ENCODE measurements at regions not wholly inside any gene's neighbourhood (a gene's known extent, or its start where the extent isn't known, plus 50 kb on each side); places are given as distances from the start of the nearest gene placed in this dataset.

DNA sequence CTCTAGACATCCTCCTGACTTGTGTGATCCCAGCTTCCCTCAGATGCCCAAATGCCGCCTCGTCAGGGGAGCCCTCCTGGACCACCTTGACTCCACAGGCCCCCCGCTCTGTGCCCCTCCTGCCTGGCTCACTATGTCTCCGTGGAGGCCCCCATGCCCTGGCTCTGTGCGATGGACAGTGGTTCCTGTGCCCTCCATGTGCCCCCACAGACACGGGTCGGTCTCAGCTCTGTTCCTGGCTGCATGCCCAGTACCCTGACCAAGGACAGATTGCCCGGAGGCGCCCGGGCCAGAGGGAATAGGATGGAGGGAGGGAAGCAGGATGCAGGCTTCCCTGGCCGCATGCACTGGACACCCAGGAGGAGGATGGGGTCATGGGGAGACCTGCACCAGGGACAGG lies 1274.6 kb downstream of the BRD1 start:
- H3K27me3 ChIP-seq (replicated peaks; ENCODE audit: control insufficient read depth, insufficient read depth, low read length, poor library complexity, severe bottlenecking) = no peaks in the 10 kb centered on the region
- no peaks in the 10 kb centered on the region for H3K4me1 ChIP-seq (ENCODE audit: control insufficient read depth, insufficient read depth, low read length, poor library complexity, severe bottlenecking)
- H3K4me3 ChIP-seq (ENCODE audit: insufficient read depth, low read depth, low read length, poor library complexity, severe bottlenecking) = no peak overlapping the region
- DNase-seq = no peak
- H3K27ac ChIP-seq (ENCODE audit: insufficient read depth, low read length, poor library complexity, severe bottlenecking) = no peak overlapping the region
- H3K9me3 ChIP-seq (ENCODE audit: control insufficient read depth, low read length) = no peaks in the 10 kb centered on the region
- no peaks in the 10 kb centered on the region for H3K36me3 ChIP-seq (ENCODE audit: control insufficient read depth, insufficient read depth, low read length)

DNA sequence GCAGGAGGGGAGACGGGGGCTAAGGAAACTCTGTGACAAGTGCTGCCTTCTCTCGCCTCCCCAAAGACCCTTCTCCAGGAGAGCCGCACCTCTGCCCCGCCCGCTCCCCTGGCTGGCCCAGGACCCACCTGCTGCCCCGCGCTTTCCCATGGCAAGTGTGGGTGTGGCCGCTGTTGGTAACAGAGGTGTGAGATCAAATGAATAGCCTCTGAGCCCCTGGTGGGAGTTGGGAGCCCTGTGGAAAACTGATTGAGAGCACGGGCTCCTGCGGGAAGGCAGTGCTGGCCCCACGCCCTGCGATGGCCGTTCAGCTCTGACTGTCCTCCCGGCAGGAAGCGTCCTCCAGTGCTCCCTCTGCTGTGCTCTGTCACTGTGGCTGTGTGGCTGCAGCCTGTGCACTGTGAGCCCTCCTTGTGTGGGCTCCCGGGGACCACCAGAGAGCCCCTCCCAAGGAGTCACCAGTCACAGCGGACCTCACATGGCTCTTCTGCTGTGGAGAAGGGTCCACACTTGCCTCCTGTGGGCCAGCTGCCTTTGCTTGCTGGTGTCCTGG lies 1275.9 kb downstream of the BRD1 start:
- Histone ChIP-seq H3K36me3 (ENCODE audit: control insufficient read depth, insufficient read depth, low read length) (no peaks in the 10 kb centered on the region), H3K4me1 (ENCODE audit: control insufficient read depth, insufficient read depth, low read length, poor library complexity, severe bottlenecking) (no peaks in the 10 kb centered on the region), H3K27ac (ENCODE audit: insufficient read depth, low read length, poor library complexity, severe bottlenecking) (no peak overlapping the region), H3K9me3 (ENCODE audit: control insufficient read depth, low read length) (no peaks in the 10 kb centered on the region), H3K4me3 (ENCODE audit: insufficient read depth, low read depth, low read length, poor library complexity, severe bottlenecking) (no peak overlapping the region), H3K27me3 (replicated peaks; ENCODE audit: control insufficient read depth, insufficient read depth, low read length, poor library complexity, severe bottlenecking) (no peaks in the 10 kb centered on the region)
- DNase-seq = no peak

DNA sequence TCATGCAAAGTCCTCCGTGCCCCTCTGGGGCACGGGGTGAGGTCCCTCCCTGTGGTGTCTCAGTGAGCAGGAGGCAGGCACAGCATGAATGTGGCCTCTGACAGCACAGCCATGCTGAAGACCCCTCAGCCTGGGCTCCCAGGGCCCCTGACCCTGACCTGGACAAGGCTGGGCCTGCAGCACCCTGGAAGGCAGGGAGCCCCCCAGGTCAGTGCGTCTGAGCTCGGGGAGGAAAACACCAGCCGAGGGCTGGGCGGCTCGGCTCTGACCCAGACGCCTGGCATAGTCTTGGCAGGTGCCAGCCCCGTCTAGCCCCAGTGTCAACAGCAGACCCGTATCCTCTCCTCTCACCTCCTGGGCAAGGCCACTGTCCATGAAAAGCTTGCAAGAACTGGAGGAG lies 1276.6 kb downstream of the BRD1 start:
- Histone ChIP-seq H3K27ac (ENCODE audit: insufficient read depth, low read length, poor library complexity, severe bottlenecking) (no peak overlapping the region), H3K27me3 (replicated peaks; ENCODE audit: control insufficient read depth, insufficient read depth, low read length, poor library complexity, severe bottlenecking) (no peaks in the 10 kb centered on the region), H3K9me3 (ENCODE audit: control insufficient read depth, low read length) (no peaks in the 10 kb centered on the region), H3K36me3 (ENCODE audit: control insufficient read depth, insufficient read depth, low read length) (no peaks in the 10 kb centered on the region), H3K4me1 (ENCODE audit: control insufficient read depth, insufficient read depth, low read length, poor library complexity, severe bottlenecking) (no peaks in the 10 kb centered on the region), H3K4me3 (ENCODE audit: insufficient read depth, low read depth, low read length, poor library complexity, severe bottlenecking) (no peak overlapping the region)
- DNase-seq = no peak

DNA sequence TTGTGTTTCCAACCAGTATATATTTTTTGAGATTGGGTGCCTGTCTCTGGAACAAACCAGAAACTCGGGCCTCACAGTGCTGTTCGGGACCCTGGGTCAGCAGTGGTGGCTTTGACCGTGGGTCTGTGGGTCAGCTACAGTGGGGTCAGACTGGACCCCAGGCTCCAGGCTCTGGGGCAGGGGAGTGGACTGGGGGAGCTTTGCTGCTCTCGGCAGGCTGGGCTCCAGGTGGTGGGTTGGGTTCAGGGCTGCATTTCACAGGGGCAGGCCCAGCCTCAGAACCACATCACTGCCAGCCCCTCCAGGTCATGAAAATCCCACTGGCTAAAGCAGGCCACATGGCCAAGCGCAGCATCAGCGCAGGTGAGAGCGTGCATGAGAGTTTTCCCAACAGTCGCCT lies 1279.3 kb downstream of the BRD1 start:
- Histone ChIP-seq H3K27me3 (replicated peaks; ENCODE audit: control insufficient read depth, insufficient read depth, low read length, poor library complexity, severe bottlenecking) (no peaks in the 10 kb centered on the region), H3K36me3 (ENCODE audit: control insufficient read depth, insufficient read depth, low read length) (no peaks in the 10 kb centered on the region), H3K4me3 (ENCODE audit: insufficient read depth, low read depth, low read length, poor library complexity, severe bottlenecking) (no peak overlapping the region), H3K27ac (ENCODE audit: insufficient read depth, low read length, poor library complexity, severe bottlenecking) (no peak overlapping the region), H3K9me3 (ENCODE audit: control insufficient read depth, low read length) (no peaks in the 10 kb centered on the region), H3K4me1 (ENCODE audit: control insufficient read depth, insufficient read depth, low read length, poor library complexity, severe bottlenecking) (no peaks in the 10 kb centered on the region)
- no peak for DNase-seq

DNA sequence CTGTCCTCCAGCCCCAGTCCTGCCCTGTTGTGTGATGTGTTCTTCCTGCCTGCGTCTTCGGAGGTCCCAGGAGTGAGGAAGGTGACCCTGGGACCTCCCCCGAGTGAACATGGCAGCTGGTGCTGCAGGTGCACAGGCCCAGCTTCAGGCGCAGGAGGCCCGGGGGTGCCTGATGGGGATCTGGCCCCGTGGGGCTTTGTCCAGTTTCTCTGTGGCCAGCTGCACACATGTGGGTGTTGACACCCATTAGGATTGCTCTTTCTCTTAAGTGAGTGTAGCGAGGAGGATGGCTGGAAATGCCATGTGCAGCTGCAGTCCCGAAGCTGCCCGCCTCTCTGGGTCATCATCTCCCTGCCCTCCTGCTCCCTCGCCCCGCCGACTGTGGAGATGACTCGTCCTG lies 1279.7 kb downstream of the BRD1 start:
- no peaks in the 10 kb centered on the region for H3K4me1 ChIP-seq (ENCODE audit: control insufficient read depth, insufficient read depth, low read length, poor library complexity, severe bottlenecking)
- H3K27me3 ChIP-seq (replicated peaks; ENCODE audit: control insufficient read depth, insufficient read depth, low read length, poor library complexity, severe bottlenecking) = no peaks in the 10 kb centered on the region
- H3K27ac ChIP-seq (ENCODE audit: insufficient read depth, low read length, poor library complexity, severe bottlenecking) = no peak overlapping the region
- H3K4me3 ChIP-seq (ENCODE audit: insufficient read depth, low read depth, low read length, poor library complexity, severe bottlenecking) = no peak overlapping the region
- no peaks in the 10 kb centered on the region for H3K9me3 ChIP-seq (ENCODE audit: control insufficient read depth, low read length)
- H3K36me3 ChIP-seq (ENCODE audit: control insufficient read depth, insufficient read depth, low read length) = no peaks in the 10 kb centered on the region
- no peak for DNase-seq

DNA sequence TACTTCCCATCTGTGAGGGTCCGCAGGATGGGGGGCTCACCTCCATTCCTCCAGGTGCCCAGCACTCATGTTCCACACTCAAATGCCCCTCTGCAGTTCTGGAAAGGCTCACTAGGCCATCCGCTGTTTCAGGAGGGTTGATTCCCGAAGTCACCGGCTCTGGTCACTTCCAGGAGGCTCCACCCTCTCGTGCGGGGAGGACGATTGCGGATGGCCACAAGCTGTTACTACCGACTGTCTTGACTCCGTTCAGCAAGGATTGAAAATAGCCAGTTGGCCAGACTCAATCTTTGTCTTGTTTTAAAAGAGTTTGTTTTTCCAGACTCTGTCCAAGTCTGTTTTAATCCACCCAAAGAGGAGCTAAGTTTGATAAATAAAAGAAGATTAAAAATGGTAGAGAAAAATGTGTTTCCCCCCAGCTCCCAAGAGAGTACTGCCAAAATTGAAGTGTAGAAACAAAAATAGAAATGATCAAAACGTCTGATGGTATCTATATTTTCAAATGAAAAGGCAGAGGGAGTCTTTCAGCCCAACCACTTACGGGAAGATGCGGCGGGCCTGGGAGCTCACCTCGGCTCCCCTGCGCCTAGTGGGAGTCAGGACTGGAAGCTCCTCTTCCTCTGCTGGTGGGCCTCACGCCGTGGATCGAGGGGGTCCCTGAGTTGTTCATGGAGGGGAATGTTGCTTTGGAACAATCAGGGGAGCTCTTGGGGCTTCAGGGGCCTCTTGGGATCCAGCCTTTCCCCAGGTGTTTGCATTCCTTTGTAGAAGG lies 1280.8 kb downstream of the BRD1 start:
- H3K9me3 ChIP-seq (ENCODE audit: control insufficient read depth, low read length) = no peaks in the 10 kb centered on the region

DNA sequence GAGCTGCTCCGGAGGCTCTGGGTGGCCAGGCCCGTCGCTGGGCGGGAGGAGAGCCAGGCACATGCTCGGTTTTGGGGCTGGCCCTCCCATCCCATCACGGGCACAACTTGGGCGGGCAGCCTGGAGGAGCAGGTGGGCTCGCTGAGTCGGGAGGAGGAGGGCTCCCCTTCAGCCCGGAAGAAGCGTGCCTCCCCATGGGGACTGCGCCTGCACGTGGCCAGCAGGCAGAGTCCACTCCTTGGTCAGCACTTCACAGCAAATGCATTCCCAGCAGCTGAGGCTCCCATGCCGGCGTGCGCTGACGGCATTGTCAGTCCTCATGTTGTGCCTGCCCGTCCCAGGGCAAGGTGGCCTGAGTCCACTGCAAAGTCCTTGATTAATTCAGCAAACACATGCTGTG lies 1281.7 kb downstream of the BRD1 start:
- Histone ChIP-seq H3K27me3 (replicated peaks; ENCODE audit: control insufficient read depth, insufficient read depth, low read length, poor library complexity, severe bottlenecking) (no peaks in the 10 kb centered on the region), H3K27ac (ENCODE audit: insufficient read depth, low read length, poor library complexity, severe bottlenecking) (no peak overlapping the region), H3K9me3 (ENCODE audit: control insufficient read depth, low read length) (no peaks in the 10 kb centered on the region), H3K36me3 (ENCODE audit: control insufficient read depth, insufficient read depth, low read length) (no peaks in the 10 kb centered on the region), H3K4me3 (ENCODE audit: insufficient read depth, low read depth, low read length, poor library complexity, severe bottlenecking) (no peak overlapping the region), H3K4me1 (ENCODE audit: control insufficient read depth, insufficient read depth, low read length, poor library complexity, severe bottlenecking) (no peaks in the 10 kb centered on the region)
- DNase-seq = no peak

More for the DNA sequence above, 1280.8 kb downstream of the BRD1 start:
- Histone ChIP-seq H3K4me3 (ENCODE audit: insufficient read depth, low read depth, low read length, poor library complexity, severe bottlenecking) (no peak overlapping the region), H3K27ac (ENCODE audit: insufficient read depth, low read length, poor library complexity, severe bottlenecking) (no peak overlapping the region), H3K36me3 (ENCODE audit: control insufficient read depth, insufficient read depth, low read length) (no peaks in the 10 kb centered on the region), H3K27me3 (replicated peaks; ENCODE audit: control insufficient read depth, insufficient read depth, low read length, poor library complexity, severe bottlenecking) (no peaks in the 10 kb centered on the region), H3K4me1 (ENCODE audit: control insufficient read depth, insufficient read depth, low read length, poor library complexity, severe bottlenecking) (no peaks in the 10 kb centered on the region)
- DNase-seq = no peak

DNA sequence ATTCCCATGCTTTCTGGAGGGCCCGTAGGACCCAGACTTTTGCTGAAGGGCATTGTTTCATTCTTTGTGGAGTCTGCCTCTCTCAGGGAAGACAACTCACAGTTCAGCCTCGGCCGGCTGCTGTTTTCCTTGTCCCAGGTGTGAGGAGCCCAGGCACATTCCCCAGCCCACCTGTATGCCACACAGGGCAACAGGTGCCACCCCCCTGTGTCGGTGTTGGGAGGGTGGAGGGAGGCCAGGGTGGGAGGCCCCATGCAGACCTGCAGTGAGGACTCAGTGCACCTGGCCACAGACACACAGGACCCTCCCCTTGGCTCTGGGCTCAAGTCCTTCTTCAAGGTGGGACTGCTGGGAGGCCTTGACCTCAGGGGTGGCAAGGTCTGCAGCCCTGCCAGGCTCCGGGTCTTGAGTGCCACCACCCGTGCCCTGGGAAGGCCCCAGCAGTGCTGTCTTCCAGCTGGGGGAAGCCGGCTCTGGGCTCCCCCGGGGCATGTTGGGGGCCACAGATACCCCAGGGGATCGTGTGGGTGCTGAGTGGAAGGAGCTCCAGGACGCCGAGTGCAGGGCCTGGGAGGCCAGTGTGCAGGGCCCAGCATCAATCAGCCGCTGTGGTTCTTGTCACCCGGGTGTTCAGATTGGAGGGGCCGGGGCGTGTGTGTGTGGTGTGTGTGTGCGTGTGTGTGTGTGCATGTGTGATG lies 1286.1 kb downstream of the BRD1 start:
- Histone ChIP-seq H3K4me1 (ENCODE audit: control insufficient read depth, insufficient read depth, low read length, poor library complexity, severe bottlenecking) (no peaks in the 10 kb centered on the region), H3K36me3 (ENCODE audit: control insufficient read depth, insufficient read depth, low read length) (no peaks in the 10 kb centered on the region), H3K27me3 (replicated peaks; ENCODE audit: control insufficient read depth, insufficient read depth, low read length, poor library complexity, severe bottlenecking) (no peaks in the 10 kb centered on the region), H3K4me3 (ENCODE audit: insufficient read depth, low read depth, low read length, poor library complexity, severe bottlenecking) (no peak overlapping the region), H3K27ac (ENCODE audit: insufficient read depth, low read length, poor library complexity, severe bottlenecking) (no peak overlapping the region), H3K9me3 (ENCODE audit: control insufficient read depth, low read length) (no peaks in the 10 kb centered on the region)
- no peak for DNase-seq

DNA sequence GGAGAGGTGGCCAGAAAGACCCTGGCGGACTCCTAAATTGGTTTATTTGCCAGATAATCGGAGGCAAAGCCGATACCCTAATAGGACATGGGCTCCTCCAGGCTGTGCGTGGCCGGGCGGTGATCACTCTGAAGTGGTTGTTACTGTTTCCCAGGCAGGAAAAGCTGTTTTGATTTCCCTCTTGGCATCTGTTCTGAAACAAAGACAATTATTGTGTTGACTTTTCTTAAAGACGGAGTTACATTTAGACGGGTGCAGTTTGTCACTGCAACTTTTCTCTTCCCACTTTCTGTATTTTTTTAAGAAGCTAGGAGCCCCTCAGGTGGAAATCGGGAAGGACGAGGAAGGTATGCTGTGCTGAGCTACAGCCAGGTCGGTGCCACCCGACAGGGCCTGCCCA lies 1288.4 kb downstream of the BRD1 start:
- Histone ChIP-seq H3K9me3 (ENCODE audit: control insufficient read depth, low read length) (no peaks in the 10 kb centered on the region), H3K36me3 (ENCODE audit: control insufficient read depth, insufficient read depth, low read length) (no peaks in the 10 kb centered on the region), H3K27me3 (replicated peaks; ENCODE audit: control insufficient read depth, insufficient read depth, low read length, poor library complexity, severe bottlenecking) (no peaks in the 10 kb centered on the region), H3K4me3 (ENCODE audit: insufficient read depth, low read depth, low read length, poor library complexity, severe bottlenecking) (no peak overlapping the region), H3K27ac (ENCODE audit: insufficient read depth, low read length, poor library complexity, severe bottlenecking) (no peak overlapping the region), H3K4me1 (ENCODE audit: control insufficient read depth, insufficient read depth, low read length, poor library complexity, severe bottlenecking) (no peaks in the 10 kb centered on the region)
- no peak for DNase-seq

DNA sequence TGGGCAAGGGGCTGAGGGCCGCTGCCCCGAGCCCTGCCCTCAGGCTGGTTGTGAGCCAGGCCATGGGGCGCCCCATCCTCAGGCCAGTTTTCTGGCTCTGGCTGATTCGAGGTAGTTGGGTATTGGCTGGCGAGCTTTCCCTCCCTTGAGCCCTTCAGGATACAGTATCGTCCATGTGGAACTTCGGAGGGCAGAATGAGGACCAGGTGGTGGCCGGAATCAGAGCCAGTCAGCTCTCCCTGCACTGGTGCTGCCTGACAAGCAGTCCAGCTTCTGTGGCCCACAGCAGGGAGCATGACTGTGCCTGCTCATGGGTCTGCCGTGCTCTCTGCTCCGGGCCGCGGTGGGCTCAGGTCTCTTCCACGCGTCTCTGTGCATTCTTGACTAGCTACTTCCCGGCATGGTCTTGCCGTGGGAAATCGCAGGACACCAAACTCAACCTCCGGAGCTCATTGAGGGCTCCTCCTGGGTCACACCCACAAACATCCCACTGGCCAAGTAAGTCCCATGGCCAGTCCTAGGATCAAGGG lies 1289.3 kb downstream of the BRD1 start:
- no peak for DNase-seq
- Histone ChIP-seq H3K9me3 (ENCODE audit: control insufficient read depth, low read length) (no peaks in the 10 kb centered on the region), H3K4me3 (ENCODE audit: insufficient read depth, low read depth, low read length, poor library complexity, severe bottlenecking) (no peak overlapping the region), H3K36me3 (ENCODE audit: control insufficient read depth, insufficient read depth, low read length) (no peaks in the 10 kb centered on the region), H3K27ac (ENCODE audit: insufficient read depth, low read length, poor library complexity, severe bottlenecking) (no peak overlapping the region), H3K27me3 (replicated peaks; ENCODE audit: control insufficient read depth, insufficient read depth, low read length, poor library complexity, severe bottlenecking) (no peaks in the 10 kb centered on the region), H3K4me1 (ENCODE audit: control insufficient read depth, insufficient read depth, low read length, poor library complexity, severe bottlenecking) (no peaks in the 10 kb centered on the region)
